ENCODE measurements at regions not wholly inside any gene's neighbourhood (a gene's known extent, or its start where the extent isn't known, plus 50 kb on each side); places are given as distances from the start of the nearest gene placed in this dataset.

GRCh38 chr1:116262207-116262994 is 110.6 kb upstream of the ATP1A1 start:
- Mint-ChIP-seq H3K36me3 (ENCODE audit: low read depth) (no peaks in the 10 kb centered on the region), H3K4me1 (ENCODE audit: low read depth) (peaks cover 7% of the 10 kb centered on the region), H3K27ac (no peak overlapping the region), H3K9me3 (no peaks in the 10 kb centered on the region), H3K4me3 (no peak overlapping the region), H3K27me3 (peaks cover 3% of the 10 kb centered on the region)
- intact Hi-C loops (cut with micrococcal nuclease), result no loop called here

- Mint-ChIP-seq H3K9me3 (no peaks in the 10 kb centered on the region), H3K36me3 (ENCODE audit: low read depth) (no peaks in the 10 kb centered on the region), H3K4me1 (ENCODE audit: low read depth) (peaks cover 13% of the 10 kb centered on the region), H3K4me3 (no peak overlapping the region), H3K27ac (no peak overlapping the region), H3K27me3 (peaks cover 3% of the 10 kb centered on the region)
- intact Hi-C loops (cut with micrococcal nuclease), result no loop called here
Measured at GRCh38 chr1:116262995-116263385, 110.1 kb upstream of the ATP1A1 start.

- peaks cover 13% of the 10 kb centered on the region for H3K4me1 Mint-ChIP-seq (ENCODE audit: low read depth)
- H3K4me3 Mint-ChIP-seq, result no peak overlapping the region
- no peaks in the 10 kb centered on the region for H3K36me3 Mint-ChIP-seq (ENCODE audit: low read depth)
- H3K27ac Mint-ChIP-seq, result no peak overlapping the region
- intact Hi-C loops (cut with micrococcal nuclease), result no loop called here
- no peaks in the 10 kb centered on the region for H3K9me3 Mint-ChIP-seq
- peaks cover 3% of the 10 kb centered on the region for H3K27me3 Mint-ChIP-seq
Measured at GRCh38 chr1:116265931-116266863, 106.8 kb upstream of the ATP1A1 start.

GRCh38 chr1:116266864-116267212 is 106.2 kb upstream of the ATP1A1 start:
- no peak overlapping the region for H3K4me3 Mint-ChIP-seq
- H3K27me3 Mint-ChIP-seq, result peaks cover 2% of the 10 kb centered on the region
- H3K36me3 Mint-ChIP-seq (ENCODE audit: low read depth), result no peaks in the 10 kb centered on the region
- H3K9me3 Mint-ChIP-seq, result no peaks in the 10 kb centered on the region
- H3K4me1 Mint-ChIP-seq (ENCODE audit: low read depth), result peaks cover 13% of the 10 kb centered on the region
- intact Hi-C loops (cut with micrococcal nuclease), result no loop called here
- no peak overlapping the region for H3K27ac Mint-ChIP-seq

GRCh38 chr1:116268211-116268610 is 104.8 kb upstream of the ATP1A1 start:
- no peaks in the 10 kb centered on the region for H3K9me3 Mint-ChIP-seq
- H3K36me3 Mint-ChIP-seq (ENCODE audit: low read depth), result no peaks in the 10 kb centered on the region
- H3K4me1 Mint-ChIP-seq (ENCODE audit: low read depth), result peaks cover 13% of the 10 kb centered on the region
- intact Hi-C loops (cut with micrococcal nuclease), result no loop called here
- H3K4me3 Mint-ChIP-seq, result no peak overlapping the region
- no peaks in the 10 kb centered on the region for H3K27me3 Mint-ChIP-seq
- no peak overlapping the region for H3K27ac Mint-ChIP-seq

- H3K27ac Mint-ChIP-seq, result no peak overlapping the region
Measured at GRCh38 chr1:116270316-116271057, 102.6 kb upstream of the ATP1A1 start.

GRCh38 chr1:116273042-116273783 is 99.8 kb upstream of the ATP1A1 start:
- H3K4me3 Mint-ChIP-seq, result no peak overlapping the region
- peaks cover 4% of the 10 kb centered on the region for H3K27me3 Mint-ChIP-seq
- H3K4me1 Mint-ChIP-seq (ENCODE audit: low read depth), result peaks cover 4% of the 10 kb centered on the region
- no peak overlapping the region for H3K27ac Mint-ChIP-seq
- no peaks in the 10 kb centered on the region for H3K9me3 Mint-ChIP-seq
- intact Hi-C loops (cut with micrococcal nuclease), result no loop called here
- H3K36me3 Mint-ChIP-seq (ENCODE audit: low read depth), result no peaks in the 10 kb centered on the region

More at GRCh38 chr1:116270316-116271057, 102.6 kb upstream of the ATP1A1 start:
- Mint-ChIP-seq H3K27me3 (no peaks in the 10 kb centered on the region), H3K4me1 (ENCODE audit: low read depth) (peaks cover 13% of the 10 kb centered on the region), H3K4me3 (no peak overlapping the region), H3K9me3 (no peaks in the 10 kb centered on the region), H3K36me3 (ENCODE audit: low read depth) (no peaks in the 10 kb centered on the region)
- intact Hi-C loops (cut with micrococcal nuclease), result no loop called here

GRCh38 chr1:116276532-116276931 is 96.5 kb upstream of the ATP1A1 start:
- H3K27ac Mint-ChIP-seq, result no peak overlapping the region
- H3K4me1 Mint-ChIP-seq (ENCODE audit: low read depth), result no peaks in the 10 kb centered on the region
- no peak overlapping the region for H3K4me3 Mint-ChIP-seq
- H3K36me3 Mint-ChIP-seq (ENCODE audit: low read depth), result no peaks in the 10 kb centered on the region
- H3K9me3 Mint-ChIP-seq, result peaks cover under 1% of the 10 kb centered on the region
- intact Hi-C loops (cut with micrococcal nuclease), result no loop called here
- H3K27me3 Mint-ChIP-seq, result peaks cover 13% of the 10 kb centered on the region

GRCh38 chr1:116277840-116278540 is 95.1 kb upstream of the ATP1A1 start:
- H3K27me3 Mint-ChIP-seq, result peaks cover 15% of the 10 kb centered on the region

GRCh38 chr1:116278541-116278866 is 94.5 kb upstream of the ATP1A1 start:
- no peaks in the 10 kb centered on the region for H3K4me1 Mint-ChIP-seq (ENCODE audit: low read depth)
- H3K36me3 Mint-ChIP-seq (ENCODE audit: low read depth), result no peaks in the 10 kb centered on the region
- H3K27me3 Mint-ChIP-seq, result peaks cover 15% of the 10 kb centered on the region
- intact Hi-C loops (cut with micrococcal nuclease), result no loop called here
- peaks cover 18% of the 10 kb centered on the region for H3K9me3 Mint-ChIP-seq
- no peak overlapping the region for H3K27ac Mint-ChIP-seq
- H3K4me3 Mint-ChIP-seq, result no peak overlapping the region

More at GRCh38 chr1:116277840-116278540, 95.1 kb upstream of the ATP1A1 start:
- no peaks in the 10 kb centered on the region for H3K36me3 Mint-ChIP-seq (ENCODE audit: low read depth)
- no peak overlapping the region for H3K4me3 Mint-ChIP-seq
- no peak overlapping the region for H3K27ac Mint-ChIP-seq
- no peaks in the 10 kb centered on the region for H3K4me1 Mint-ChIP-seq (ENCODE audit: low read depth)
- H3K9me3 Mint-ChIP-seq, result peaks cover 15% of the 10 kb centered on the region
- intact Hi-C loops (cut with micrococcal nuclease), result no loop called here

- no peaks in the 10 kb centered on the region for H3K4me1 Mint-ChIP-seq (ENCODE audit: low read depth)
Measured at GRCh38 chr1:116279715-116280114, 93.3 kb upstream of the ATP1A1 start.

GRCh38 chr1:116284819-116285390 is 88.1 kb upstream of the ATP1A1 start:
- no peak overlapping the region for H3K4me3 Mint-ChIP-seq
- H3K4me1 Mint-ChIP-seq (ENCODE audit: low read depth), result peaks cover 19% of the 10 kb centered on the region
- H3K9me3 Mint-ChIP-seq, result peaks cover 18% of the 10 kb centered on the region
- peaks cover 3% of the 10 kb centered on the region for H3K27me3 Mint-ChIP-seq
- no peak overlapping the region for H3K27ac Mint-ChIP-seq
- H3K36me3 Mint-ChIP-seq (ENCODE audit: low read depth), result no peaks in the 10 kb centered on the region
- intact Hi-C loops (cut with micrococcal nuclease), result no loop called here

More at GRCh38 chr1:116279715-116280114, 93.3 kb upstream of the ATP1A1 start:
- no peaks in the 10 kb centered on the region for H3K36me3 Mint-ChIP-seq (ENCODE audit: low read depth)
- no peak overlapping the region for H3K27ac Mint-ChIP-seq
- H3K9me3 Mint-ChIP-seq, result peaks cover 18% of the 10 kb centered on the region
- intact Hi-C loops (cut with micrococcal nuclease), result no loop called here
- H3K27me3 Mint-ChIP-seq, result peaks cover 15% of the 10 kb centered on the region
- no peak overlapping the region for H3K4me3 Mint-ChIP-seq
